IMR-90 (cell line): ENCODE measurements at regions not wholly inside any gene's neighbourhood (a gene's known extent, or its start where the extent isn't known, plus 50 kb on each side); places are given as distances from the start of the nearest gene placed in this dataset.

ENCODE experiments used
- BHLHE40 ChIP-seq: fragments of 150-350 bp; IDR thresholded peaks from 2 replicates; pipeline ENCODE4 v1.6.1; 2016; ENCODE audit warnings: mild to moderate bottlenecking, low read depth, low read length
- CEBPB ChIP-seq: IDR thresholded peaks from 2 replicates; pipeline ENCODE4 v1.6.1; 2012; ENCODE audit warnings: low read depth, low read length, improper control_type of control experiment
- ELK1 ChIP-seq: fragments of 150-350 bp; IDR thresholded peaks from 2 replicates; pipeline ENCODE4 v1.6.1; 2016; ENCODE audit warnings: low read depth, mild to moderate bottlenecking, low read length, moderate library complexity, borderline replicate concordance
- MAFK ChIP-seq: IDR thresholded peaks from 2 replicates; pipeline ENCODE4 v1.6.1; 2012; ENCODE audit warnings: low read depth, low read length, improper control_type of control experiment
- POLR2A ChIP-seq: IDR thresholded peaks from 2 replicates; pipeline ENCODE4 v1.6.1; 2012; ENCODE audit warnings: mild to moderate bottlenecking, low read depth, low read length
- RCOR1 ChIP-seq: IDR thresholded peaks from 2 replicates; pipeline ENCODE4 v1.6.1; 2012; ENCODE audit warnings: mild to moderate bottlenecking, low read length, improper control_type of control experiment; ENCODE audit not compliant: insufficient replicate concordance
- RFX5 ChIP-seq: IDR thresholded peaks from 2 replicates; pipeline ENCODE4 v1.8.0; 2012; ENCODE audit warnings: low read depth, mild to moderate bottlenecking, low read length, moderate library complexity
- TF ChIP-seq, protein P1 (sequence below): conservative IDR thresholded peaks from 2 replicates; pipeline ENCODE4 v1.5.1; 2012; ENCODE audit warnings: mild to moderate bottlenecking, low read depth, low read length, improper control_type of control experiment
- TF ChIP-seq, protein P2 (sequence below): fragments of 150-350 bp; IDR thresholded peaks from 2 replicates; pipeline ENCODE4 v1.6.1; 2017; ENCODE audit warnings: mild to moderate bottlenecking, antibody characterized with exemption, low read length, low read depth

DNA sequence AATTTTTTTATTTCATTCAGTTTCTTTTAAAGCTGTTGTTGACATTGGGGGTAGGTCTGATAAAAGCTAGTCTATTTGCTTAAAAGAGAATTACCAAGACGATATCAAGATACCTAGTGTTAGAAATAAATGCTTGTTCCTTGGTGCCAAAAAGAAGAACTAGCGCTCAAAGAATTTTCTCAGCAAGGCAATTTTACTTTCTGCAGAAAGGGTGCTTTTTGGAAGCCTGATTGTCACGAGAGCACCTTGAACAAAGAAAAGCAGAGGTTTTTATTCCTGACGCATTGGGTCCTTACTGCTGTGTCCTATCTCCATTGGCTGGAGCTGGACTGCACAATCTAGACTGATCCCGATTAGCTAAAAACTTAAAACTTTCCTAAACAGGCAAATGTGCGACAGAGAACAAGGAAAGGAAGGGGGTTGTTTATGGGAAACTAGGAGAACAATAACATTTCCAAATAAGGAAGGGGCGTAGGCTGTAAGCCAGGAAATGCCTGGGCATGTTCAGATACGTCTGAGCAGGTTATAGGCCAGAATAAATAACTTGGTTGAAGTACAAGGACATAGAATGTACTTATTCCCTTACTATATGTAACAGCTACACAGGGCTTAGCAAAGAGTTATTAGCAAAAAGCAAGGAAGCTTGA is 50.3 kb upstream of the STPG2 start:
- TF ChIP-seq, protein P1, sequence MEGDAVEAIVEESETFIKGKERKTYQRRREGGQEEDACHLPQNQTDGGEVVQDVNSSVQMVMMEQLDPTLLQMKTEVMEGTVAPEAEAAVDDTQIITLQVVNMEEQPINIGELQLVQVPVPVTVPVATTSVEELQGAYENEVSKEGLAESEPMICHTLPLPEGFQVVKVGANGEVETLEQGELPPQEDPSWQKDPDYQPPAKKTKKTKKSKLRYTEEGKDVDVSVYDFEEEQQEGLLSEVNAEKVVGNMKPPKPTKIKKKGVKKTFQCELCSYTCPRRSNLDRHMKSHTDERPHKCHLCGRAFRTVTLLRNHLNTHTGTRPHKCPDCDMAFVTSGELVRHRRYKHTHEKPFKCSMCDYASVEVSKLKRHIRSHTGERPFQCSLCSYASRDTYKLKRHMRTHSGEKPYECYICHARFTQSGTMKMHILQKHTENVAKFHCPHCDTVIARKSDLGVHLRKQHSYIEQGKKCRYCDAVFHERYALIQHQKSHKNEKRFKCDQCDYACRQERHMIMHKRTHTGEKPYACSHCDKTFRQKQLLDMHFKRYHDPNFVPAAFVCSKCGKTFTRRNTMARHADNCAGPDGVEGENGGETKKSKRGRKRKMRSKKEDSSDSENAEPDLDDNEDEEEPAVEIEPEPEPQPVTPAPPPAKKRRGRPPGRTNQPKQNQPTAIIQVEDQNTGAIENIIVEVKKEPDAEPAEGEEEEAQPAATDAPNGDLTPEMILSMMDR: no peak
- TF ChIP-seq POLR2A (no peak), MAFK (no peak), CEBPB (no peak), ELK1 (no peak), RCOR1 (no peak), BHLHE40 (no peak), RFX5 (no peak)
- TF ChIP-seq, protein P2, sequence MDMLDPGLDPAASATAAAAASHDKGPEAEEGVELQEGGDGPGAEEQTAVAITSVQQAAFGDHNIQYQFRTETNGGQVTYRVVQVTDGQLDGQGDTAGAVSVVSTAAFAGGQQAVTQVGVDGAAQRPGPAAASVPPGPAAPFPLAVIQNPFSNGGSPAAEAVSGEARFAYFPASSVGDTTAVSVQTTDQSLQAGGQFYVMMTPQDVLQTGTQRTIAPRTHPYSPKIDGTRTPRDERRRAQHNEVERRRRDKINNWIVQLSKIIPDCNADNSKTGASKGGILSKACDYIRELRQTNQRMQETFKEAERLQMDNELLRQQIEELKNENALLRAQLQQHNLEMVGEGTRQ: no peak
